Rectal smooth muscle tissue (tissue), 1 donor: ENCODE measurements at regions not wholly inside any gene's neighbourhood (a gene's known extent, or its start where the extent isn't known, plus 50 kb on each side); places are given as distances from the start of the nearest gene placed in this dataset.

Experiments
- H3K27ac ChIP-seq: one replicate; pipeline ENCODE4 v1.7.0; 2013; ENCODE audit warnings: low read depth, low read length, inconsistent platforms
- H3K27me3 ChIP-seq: one replicate; pipeline ENCODE4 v1.7.0; 2013; ENCODE audit warnings: low read length; ENCODE audit not compliant: control insufficient read depth, insufficient read depth
- H3K36me3 ChIP-seq: one replicate; pipeline ENCODE4 v1.7.0; 2013; ENCODE audit warnings: low read length; ENCODE audit not compliant: control insufficient read depth, insufficient read depth
- H3K4me1 ChIP-seq: one replicate; pipeline ENCODE4 v1.7.0; 2013; ENCODE audit warnings: low read length; ENCODE audit not compliant: control insufficient read depth, insufficient read depth
- H3K4me3 ChIP-seq: one replicate; pipeline ENCODE4 v1.7.0; 2013; ENCODE audit warnings: low read length
- H3K9ac ChIP-seq: one replicate; pipeline ENCODE4 v1.7.0; 2013; ENCODE audit warnings: low read length

DNA sequence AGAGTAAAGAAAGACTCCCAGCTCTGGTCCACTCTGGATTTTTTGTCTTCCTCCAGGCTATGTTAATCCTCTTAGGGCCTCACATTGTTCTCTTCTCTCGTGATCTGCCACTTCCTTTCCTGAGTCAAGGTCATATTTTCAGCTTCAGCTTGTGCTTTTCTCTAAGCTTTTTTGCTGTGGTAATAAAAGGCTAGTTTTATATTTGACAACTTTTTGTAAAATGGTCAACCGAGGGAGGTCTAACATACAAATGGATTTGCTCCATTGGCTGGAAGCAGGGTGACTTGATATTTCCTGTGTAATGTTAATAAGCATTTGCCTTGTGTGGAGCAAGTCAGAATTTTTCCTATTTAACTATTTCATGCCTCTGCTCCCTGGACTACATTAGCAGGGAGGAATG, 239.7 kb downstream of the RAB28 start:
- H3K27ac ChIP-seq: no peak overlapping the region
- H3K36me3 ChIP-seq: no peaks in the 10 kb centered on the region
- no peaks in the 10 kb centered on the region for H3K27me3 ChIP-seq
- no peak overlapping the region for H3K4me3 ChIP-seq
- H3K9ac ChIP-seq: no peak overlapping the region
- H3K4me1 ChIP-seq: no peaks in the 10 kb centered on the region

DNA sequence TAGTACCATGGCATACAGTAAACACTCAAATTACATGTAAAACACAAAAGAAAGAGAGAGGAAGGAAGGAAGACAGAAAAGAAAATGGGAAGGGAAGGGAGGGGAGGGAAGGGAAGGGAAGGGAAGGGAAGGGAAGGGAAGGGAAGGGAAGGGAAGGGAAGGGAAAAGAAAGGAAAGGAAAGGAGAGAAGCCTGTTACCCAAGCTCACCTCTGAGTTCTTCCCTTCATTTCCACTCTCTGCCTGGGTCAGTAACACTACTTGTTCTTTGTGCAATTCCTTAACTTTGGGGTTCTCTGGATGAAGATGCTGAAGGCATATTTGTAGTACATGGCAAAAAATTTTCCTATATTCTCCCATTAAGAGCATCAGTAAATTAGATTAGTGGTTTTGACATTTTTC, 241.0 kb downstream of the RAB28 start:
- Histone ChIP-seq H3K4me3 (no peak overlapping the region), H3K36me3 (no peaks in the 10 kb centered on the region)

DNA sequence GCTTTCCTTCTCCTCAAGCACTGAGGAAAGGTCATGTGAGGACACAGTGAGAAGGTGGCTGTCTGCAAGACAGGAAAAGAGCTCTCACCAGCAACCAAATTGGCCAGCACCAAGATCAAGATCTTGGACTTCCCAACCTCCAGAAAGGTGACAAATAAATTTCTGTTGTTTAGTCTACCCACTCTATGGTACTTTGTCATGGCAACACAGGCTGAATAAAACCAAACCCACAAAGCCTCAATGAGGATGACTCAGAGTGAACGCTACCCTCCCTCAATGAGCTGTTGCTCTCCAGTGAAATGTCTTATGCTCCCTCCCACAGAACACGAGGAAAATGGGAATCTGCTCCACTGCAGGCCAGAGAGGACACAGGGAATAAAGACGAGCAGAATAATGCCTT, 244.1 kb downstream of the RAB28 start:
- no peaks in the 10 kb centered on the region for H3K36me3 ChIP-seq
- no peaks in the 10 kb centered on the region for H3K4me1 ChIP-seq
- no peak overlapping the region for H3K4me3 ChIP-seq
- H3K27ac ChIP-seq: no peak overlapping the region
- no peak overlapping the region for H3K9ac ChIP-seq
- no peaks in the 10 kb centered on the region for H3K27me3 ChIP-seq

More for the DNA sequence above, 241.0 kb downstream of the RAB28 start:
- no peak overlapping the region for H3K9ac ChIP-seq
- no peaks in the 10 kb centered on the region for H3K4me1 ChIP-seq
- no peaks in the 10 kb centered on the region for H3K27me3 ChIP-seq
- no peak overlapping the region for H3K27ac ChIP-seq

GRCh38 chr4:13238936-13239335, 245.2 kb downstream of the RAB28 start:
- H3K4me3 ChIP-seq: no peak overlapping the region
- no peak overlapping the region for H3K9ac ChIP-seq
- H3K27me3 ChIP-seq: no peaks in the 10 kb centered on the region
- H3K4me1 ChIP-seq: no peaks in the 10 kb centered on the region
- H3K27ac ChIP-seq: no peak overlapping the region
- H3K36me3 ChIP-seq: no peaks in the 10 kb centered on the region

DNA sequence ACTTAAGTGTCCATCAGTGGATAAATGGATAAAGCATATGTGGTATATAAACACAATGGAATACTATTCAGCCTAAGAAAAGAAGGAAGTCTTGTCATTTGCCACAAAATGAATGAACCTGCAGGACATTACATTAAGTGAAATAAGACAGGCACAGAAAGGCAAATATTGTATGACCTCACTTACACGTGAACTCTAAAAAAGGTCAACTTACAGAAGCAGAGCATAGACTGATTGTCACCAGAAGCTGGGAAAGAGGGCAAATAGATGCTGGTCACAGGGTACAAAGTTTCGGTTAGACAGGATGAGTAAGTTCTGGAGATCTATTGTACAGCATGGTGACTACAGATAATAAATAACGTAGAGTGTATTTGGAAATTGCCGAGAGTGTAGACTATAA, 247.7 kb downstream of the RAB28 start:
- H3K36me3 ChIP-seq: no peaks in the 10 kb centered on the region
- no peak overlapping the region for H3K9ac ChIP-seq
- no peaks in the 10 kb centered on the region for H3K4me1 ChIP-seq
- H3K4me3 ChIP-seq: no peak overlapping the region
- H3K27ac ChIP-seq: no peak overlapping the region
- no peaks in the 10 kb centered on the region for H3K27me3 ChIP-seq

GRCh38 chr4:13233755-13234154, 250.4 kb downstream of the RAB28 start:
- Histone ChIP-seq H3K36me3 (no peaks in the 10 kb centered on the region), H3K4me1 (no peaks in the 10 kb centered on the region), H3K4me3 (no peak overlapping the region), H3K27me3 (no peaks in the 10 kb centered on the region), H3K27ac (no peak overlapping the region), H3K9ac (no peak overlapping the region)

DNA sequence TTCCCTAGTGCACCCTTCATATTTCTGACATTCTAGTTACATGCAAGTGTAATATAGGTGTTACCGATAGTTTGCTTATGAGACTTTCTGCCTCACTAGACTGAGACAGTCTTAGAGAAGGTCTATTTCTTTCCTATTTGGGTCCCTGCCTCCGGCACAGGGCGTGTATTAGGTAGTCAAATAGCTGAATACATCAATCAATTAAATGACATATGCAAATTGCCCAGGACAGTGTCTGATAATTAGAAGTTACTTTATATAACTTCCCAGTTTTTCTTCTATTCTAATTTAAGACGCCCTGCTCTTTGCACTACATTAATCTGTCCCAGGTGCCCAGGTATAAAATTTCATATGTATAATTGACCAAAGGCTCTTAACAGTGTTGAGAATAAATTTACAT, 264.2 kb downstream of the RAB28 start:
- peaks cover 13% of the 10 kb centered on the region for H3K4me1 ChIP-seq
- no peaks in the 10 kb centered on the region for H3K27me3 ChIP-seq
- no peak overlapping the region for H3K27ac ChIP-seq
- H3K9ac ChIP-seq: no peak overlapping the region
- H3K4me3 ChIP-seq: no peak overlapping the region
- no peaks in the 10 kb centered on the region for H3K36me3 ChIP-seq

GRCh38 chr4:13218326-13218958, 265.7 kb downstream of the RAB28 start:
- no peaks in the 10 kb centered on the region for H3K27me3 ChIP-seq
- H3K9ac ChIP-seq: no peak overlapping the region
- H3K4me3 ChIP-seq: no peak overlapping the region
- peak overlapping the region; percentile 78 for H3K27ac ChIP-seq
- peaks cover 13% of the 10 kb centered on the region for H3K4me1 ChIP-seq
- no peaks in the 10 kb centered on the region for H3K36me3 ChIP-seq

GRCh38 chr4:13215560-13215959, 268.6 kb downstream of the RAB28 start:
- no peak overlapping the region for H3K4me3 ChIP-seq
- H3K36me3 ChIP-seq: no peaks in the 10 kb centered on the region
- H3K9ac ChIP-seq: no peak overlapping the region
- peaks cover 13% of the 10 kb centered on the region for H3K4me1 ChIP-seq
- no peak overlapping the region for H3K27ac ChIP-seq
- H3K27me3 ChIP-seq: no peaks in the 10 kb centered on the region

DNA sequence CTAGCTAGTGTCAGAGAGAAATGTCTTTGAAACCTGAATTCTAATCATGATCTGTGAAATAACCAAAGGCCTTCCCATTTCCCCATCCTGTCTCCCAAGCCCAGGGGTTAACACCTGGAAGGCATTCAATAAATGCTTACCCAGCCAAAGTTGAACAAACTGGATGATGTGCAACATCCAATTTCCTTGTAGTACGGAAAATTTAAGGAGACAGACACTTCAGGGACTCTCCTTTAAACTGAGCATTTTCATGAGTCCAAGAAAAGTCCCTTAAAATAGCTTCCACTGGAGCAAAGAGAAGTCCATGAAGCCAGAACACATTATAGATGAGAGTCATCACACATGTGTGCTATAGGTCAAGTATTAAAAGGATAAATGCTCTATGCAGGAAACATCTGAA, 271.2 kb downstream of the RAB28 start:
- Histone ChIP-seq H3K36me3 (no peaks in the 10 kb centered on the region), H3K4me1 (peaks cover under 1% of the 10 kb centered on the region), H3K9ac (no peak overlapping the region), H3K27me3 (no peaks in the 10 kb centered on the region), H3K4me3 (no peak overlapping the region), H3K27ac (no peak overlapping the region)

GRCh38 chr4:13209600-13209999, 274.5 kb downstream of the RAB28 start:
- H3K27me3 ChIP-seq: no peaks in the 10 kb centered on the region
- no peak overlapping the region for H3K4me3 ChIP-seq
- no peaks in the 10 kb centered on the region for H3K4me1 ChIP-seq
- no peak overlapping the region for H3K27ac ChIP-seq
- no peak overlapping the region for H3K9ac ChIP-seq
- no peaks in the 10 kb centered on the region for H3K36me3 ChIP-seq

DNA sequence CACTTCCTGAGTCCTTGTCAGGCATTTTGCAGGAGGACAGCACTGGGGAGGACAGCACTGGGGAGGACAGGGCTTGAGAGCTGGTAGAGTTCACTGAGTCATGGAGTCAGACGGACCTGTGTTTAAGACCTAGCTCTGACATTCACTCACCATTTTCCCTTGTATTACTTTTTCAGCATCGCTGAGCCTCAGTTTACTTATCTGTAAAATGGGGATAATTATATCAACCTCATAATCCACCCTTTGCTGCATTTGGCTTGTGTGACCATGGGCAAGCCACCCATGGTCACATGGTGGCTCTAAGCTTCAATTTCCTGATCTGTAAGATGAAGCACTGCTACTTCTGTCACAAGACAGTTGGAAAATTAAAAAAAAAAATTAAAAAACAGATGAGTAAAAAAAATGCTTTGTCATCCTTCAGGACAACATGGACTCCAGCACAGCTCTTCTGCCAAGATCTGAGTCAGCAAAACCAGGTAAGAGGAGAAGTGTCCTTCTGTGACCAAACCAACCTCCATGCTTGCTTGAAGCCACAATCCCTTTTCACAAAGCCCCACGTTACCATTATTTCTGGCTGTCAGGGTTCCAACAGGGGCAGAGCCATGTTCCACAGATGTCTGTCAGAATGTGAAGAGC, 275.5 kb downstream of the RAB28 start:
- Histone ChIP-seq H3K27me3 (no peaks in the 10 kb centered on the region), H3K4me3 (no peak overlapping the region), H3K9ac (no peak overlapping the region), H3K36me3 (no peaks in the 10 kb centered on the region), H3K4me1 (no peaks in the 10 kb centered on the region), H3K27ac (no peak overlapping the region)

DNA sequence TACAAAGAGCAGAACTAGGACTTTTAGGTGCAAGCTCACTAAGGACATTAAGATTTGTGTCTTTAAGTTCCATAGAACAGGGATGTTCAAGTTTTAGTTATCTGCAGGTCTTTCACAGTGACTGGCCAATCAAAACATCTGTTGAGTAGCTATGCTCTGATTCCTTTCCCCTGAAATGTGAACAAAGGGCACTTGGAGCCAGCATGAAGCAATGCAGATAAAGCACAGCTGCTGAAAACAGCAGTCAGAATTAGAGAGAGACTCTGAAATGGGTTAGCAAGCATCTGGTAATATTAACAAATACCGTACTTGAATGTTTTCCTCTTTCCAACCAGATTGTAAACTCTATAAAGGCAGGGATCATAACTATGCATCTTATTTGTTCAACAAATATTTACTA, 276.9 kb downstream of the RAB28 start:
- H3K9ac ChIP-seq: no peak overlapping the region
- H3K4me1 ChIP-seq: peaks cover 3% of the 10 kb centered on the region
- no peak overlapping the region for H3K4me3 ChIP-seq
- no peaks in the 10 kb centered on the region for H3K36me3 ChIP-seq
- H3K27me3 ChIP-seq: no peaks in the 10 kb centered on the region
- no peak overlapping the region for H3K27ac ChIP-seq
